Ishikawa (cell line): ENCODE measurements at regions not wholly inside any gene's neighbourhood (a gene's known extent, or its start where the extent isn't known, plus 50 kb on each side); places are given as distances from the start of the nearest gene placed in this dataset.

Experiments
- CEBPB ChIP-seq: IDR thresholded peaks from 2 replicates; pipeline ENCODE4 v1.6.1; 2012
- CREB1 ChIP-seq: IDR thresholded peaks from 2 replicates; pipeline ENCODE4 v1.6.1; 2012; ENCODE audit warnings: low read depth
- EGR1 ChIP-seq: IDR thresholded peaks from 2 replicates; pipeline ENCODE4 v1.6.1; 2012
- EP300 ChIP-seq: IDR thresholded peaks from 2 replicates; pipeline ENCODE4 v1.6.1; 2012; ENCODE audit warnings: borderline replicate concordance
- FOXM1 ChIP-seq: IDR thresholded peaks from 2 replicates; pipeline ENCODE4 v1.6.1; 2012; ENCODE audit warnings: low read depth, borderline replicate concordance
- NFIC ChIP-seq: IDR thresholded peaks from 2 replicates; pipeline ENCODE4 v1.6.1; 2012
- RAD21 ChIP-seq: IDR thresholded peaks from 2 replicates; pipeline ENCODE4 v1.6.1; 2012; ENCODE audit warnings: low read depth
- TCF12 ChIP-seq: IDR thresholded peaks from 2 replicates; pipeline ENCODE4 v1.6.1; 2012; ENCODE audit warnings: low read depth
- TEAD4 ChIP-seq: IDR thresholded peaks from 2 replicates; pipeline ENCODE4 v1.6.1; 2012
- YY1 ChIP-seq: IDR thresholded peaks from 2 replicates; pipeline ENCODE4 v1.6.1; 2012; ENCODE audit warnings: low read depth
- ZBTB7A ChIP-seq: IDR thresholded peaks from 2 replicates; pipeline ENCODE4 v1.6.1; 2012; ENCODE audit warnings: low read depth
- TF ChIP-seq, protein P1 (sequence below): IDR thresholded peaks from 2 replicates; pipeline ENCODE4 v1.6.1; 2012; ENCODE audit warnings: low read depth, mild to moderate bottlenecking
- TF ChIP-seq, protein P2 (sequence below): IDR thresholded peaks from 2 replicates; pipeline ENCODE4 v1.6.1; 2012

GRCh38 chr2:9081750-9082149 is 78.3 kb upstream of the MBOAT2 start:
- TF ChIP-seq RAD21 (no peak), EP300 (no peak), TEAD4 (no peak), CREB1 (no peak), NFIC (no peak), FOXM1 (no peak), TCF12 (no peak), ZBTB7A (no peak), CEBPB (no peak), EGR1 (no peak), YY1 (no peak)
- TF ChIP-seq, protein P1, sequence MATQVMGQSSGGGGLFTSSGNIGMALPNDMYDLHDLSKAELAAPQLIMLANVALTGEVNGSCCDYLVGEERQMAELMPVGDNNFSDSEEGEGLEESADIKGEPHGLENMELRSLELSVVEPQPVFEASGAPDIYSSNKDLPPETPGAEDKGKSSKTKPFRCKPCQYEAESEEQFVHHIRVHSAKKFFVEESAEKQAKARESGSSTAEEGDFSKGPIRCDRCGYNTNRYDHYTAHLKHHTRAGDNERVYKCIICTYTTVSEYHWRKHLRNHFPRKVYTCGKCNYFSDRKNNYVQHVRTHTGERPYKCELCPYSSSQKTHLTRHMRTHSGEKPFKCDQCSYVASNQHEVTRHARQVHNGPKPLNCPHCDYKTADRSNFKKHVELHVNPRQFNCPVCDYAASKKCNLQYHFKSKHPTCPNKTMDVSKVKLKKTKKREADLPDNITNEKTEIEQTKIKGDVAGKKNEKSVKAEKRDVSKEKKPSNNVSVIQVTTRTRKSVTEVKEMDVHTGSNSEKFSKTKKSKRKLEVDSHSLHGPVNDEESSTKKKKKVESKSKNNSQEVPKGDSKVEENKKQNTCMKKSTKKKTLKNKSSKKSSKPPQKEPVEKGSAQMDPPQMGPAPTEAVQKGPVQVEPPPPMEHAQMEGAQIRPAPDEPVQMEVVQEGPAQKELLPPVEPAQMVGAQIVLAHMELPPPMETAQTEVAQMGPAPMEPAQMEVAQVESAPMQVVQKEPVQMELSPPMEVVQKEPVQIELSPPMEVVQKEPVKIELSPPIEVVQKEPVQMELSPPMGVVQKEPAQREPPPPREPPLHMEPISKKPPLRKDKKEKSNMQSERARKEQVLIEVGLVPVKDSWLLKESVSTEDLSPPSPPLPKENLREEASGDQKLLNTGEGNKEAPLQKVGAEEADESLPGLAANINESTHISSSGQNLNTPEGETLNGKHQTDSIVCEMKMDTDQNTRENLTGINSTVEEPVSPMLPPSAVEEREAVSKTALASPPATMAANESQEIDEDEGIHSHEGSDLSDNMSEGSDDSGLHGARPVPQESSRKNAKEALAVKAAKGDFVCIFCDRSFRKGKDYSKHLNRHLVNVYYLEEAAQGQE: no peak
- TF ChIP-seq, protein P2, sequence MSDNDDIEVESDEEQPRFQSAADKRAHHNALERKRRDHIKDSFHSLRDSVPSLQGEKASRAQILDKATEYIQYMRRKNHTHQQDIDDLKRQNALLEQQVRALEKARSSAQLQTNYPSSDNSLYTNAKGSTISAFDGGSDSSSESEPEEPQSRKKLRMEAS: no peak
